ENCODE measurements at regions not wholly inside any gene's neighbourhood (a gene's known extent, or its start where the extent isn't known, plus 50 kb on each side); places are given as distances from the start of the nearest gene placed in this dataset.

- DNase-seq = no peak
Observed at GRCh38 chr20:11304795-11305194, 612.9 kb upstream of the BTBD3 start.

DNA sequence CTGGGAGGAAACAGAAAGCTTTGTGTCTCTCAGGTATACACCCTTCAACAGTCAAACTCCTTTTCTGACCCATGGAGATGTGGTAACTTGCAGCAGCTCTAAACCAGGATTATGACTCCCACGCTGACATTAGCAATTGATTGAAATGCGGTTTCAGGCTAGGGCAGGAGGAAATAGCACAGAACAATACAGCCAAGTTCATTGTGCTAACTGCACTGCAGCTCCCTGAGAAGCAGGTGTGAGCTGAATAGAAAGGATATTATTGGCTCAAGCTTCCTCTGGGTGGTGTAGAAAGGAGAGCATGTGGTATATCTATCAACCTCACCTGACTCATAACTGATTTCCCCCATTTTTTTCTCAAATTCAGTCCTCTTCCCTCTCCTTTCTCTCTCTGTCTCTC, 612.3 kb upstream of the BTBD3 start:
- no peak for DNase-seq

DNA sequence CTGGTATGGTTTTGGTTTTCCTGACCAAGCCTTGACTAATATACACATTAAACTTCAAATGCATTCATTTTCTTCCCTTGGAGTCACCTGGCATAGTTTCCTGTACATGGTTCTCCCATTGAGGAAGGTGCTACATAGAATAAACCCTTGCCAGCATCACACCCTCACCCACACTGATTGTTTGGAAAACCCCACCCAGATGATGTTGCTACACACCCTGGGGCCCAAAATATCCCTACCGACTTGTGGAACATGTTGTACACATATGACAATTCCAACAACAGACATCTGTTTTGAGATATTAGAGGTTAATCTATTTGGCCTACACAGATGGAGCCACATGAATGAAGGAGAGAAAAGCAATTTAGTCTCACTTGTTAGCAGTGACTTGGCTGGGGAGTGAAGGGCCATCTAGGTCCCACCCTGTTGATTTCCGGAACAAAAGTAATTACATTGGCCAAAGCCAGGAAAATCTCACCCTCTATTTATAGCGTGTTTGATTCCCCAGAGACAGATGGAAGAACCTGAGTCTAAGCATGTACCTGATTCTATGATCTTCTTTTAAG, 606.0 kb upstream of the BTBD3 start:
- DNase-seq = no peak

- DNase-seq = no peak
Observed at GRCh38 chr20:11315525-11315924, 602.2 kb upstream of the BTBD3 start.

- no peak for DNase-seq
Observed at GRCh38 chr20:11316244-11316643, 601.4 kb upstream of the BTBD3 start.

DNA sequence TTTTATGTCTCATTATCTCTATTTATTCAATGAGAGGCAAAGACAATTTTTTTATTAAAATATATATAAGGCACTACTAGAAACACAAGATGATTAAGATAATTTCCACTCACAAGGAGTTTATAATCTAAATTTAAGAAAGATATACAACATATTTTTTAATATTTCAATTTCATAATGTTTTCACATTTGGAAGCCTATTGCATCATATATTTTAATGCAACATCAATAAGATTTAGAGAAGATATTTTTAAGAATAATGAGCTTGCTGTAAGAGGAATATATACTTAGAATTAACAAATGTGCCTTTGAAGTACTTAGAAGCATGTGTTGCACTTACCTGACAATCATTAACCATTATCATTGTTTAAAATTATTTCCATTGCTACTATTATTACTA, 597.7 kb upstream of the BTBD3 start:
- DNase-seq = no peak

- DNase-seq = no peak
Observed at GRCh38 chr20:11323816-11324215, 593.9 kb upstream of the BTBD3 start.

DNA sequence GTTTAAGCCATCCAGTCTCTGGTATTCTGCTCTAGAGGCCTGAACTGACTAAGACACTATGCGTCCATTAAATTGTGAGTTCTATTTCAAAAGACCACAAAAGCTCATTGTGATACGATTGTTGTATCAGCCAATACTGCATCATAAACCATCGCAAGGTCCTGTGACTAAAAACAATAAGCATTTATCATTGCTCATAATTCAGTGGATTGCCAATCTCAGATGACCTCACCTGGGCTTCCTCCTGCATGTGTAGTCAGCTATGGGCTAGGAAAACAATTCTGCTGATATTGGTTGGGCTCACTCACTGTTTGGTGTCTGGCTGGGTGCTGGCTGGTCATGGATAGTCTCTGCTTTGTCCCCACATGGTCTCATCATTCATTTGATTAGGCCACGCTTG, 592.7 kb upstream of the BTBD3 start:
- DNase-seq = no peak

- DNase-seq = no peak
Observed at GRCh38 chr20:11328839-11329238, 588.9 kb upstream of the BTBD3 start.

DNA sequence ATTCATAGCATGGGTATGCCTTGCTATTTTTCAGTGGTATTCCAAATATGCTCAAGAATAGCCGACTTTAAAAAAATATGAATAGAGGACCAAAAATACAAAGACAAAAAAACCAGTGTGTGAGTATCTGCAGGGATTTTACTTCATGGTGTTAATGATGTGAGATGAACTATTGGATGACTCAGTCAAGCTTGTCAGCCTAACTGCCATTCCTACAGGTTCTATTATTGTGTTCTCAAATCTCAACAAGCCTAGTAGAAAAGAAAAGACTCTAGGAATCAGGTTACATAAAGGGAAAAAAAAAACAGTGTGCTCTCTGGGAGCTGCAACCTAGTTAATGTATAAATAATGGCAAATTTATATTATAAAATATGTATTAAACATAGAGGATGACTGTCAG, 588.4 kb upstream of the BTBD3 start:
- no peak for DNase-seq

GRCh38 chr20:11331096-11331495, 586.6 kb upstream of the BTBD3 start:
- DNase-seq = no peak

DNA sequence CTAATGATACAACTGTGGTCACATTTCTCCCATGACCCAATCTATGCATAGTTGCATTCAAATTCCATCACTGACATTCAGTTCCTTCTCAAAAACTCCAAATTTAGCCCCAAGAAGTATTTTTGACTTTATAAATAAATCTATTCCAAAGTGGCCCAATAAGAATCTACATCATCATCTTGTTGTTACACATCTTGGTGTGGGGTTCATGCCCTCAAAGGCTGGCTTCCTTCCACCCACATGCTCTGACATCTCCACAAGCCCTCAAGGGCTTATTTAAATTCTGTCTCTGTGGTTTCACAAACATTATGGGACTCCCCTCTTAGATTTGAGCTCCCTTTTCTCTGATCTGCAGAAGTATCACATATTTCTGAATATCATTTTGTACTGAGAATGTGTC, 585.3 kb upstream of the BTBD3 start:
- DNase-seq = no peak

- DNase-seq = no peak
Observed at GRCh38 chr20:11333634-11334033, 584.1 kb upstream of the BTBD3 start.

- DNase-seq = no peak
Observed at GRCh38 chr20:11337361-11338130, 580.1 kb upstream of the BTBD3 start.

- DNase-seq = no peak
Observed at GRCh38 chr20:11338496-11339306, 579.0 kb upstream of the BTBD3 start.

- DNase-seq = no peak
Observed at GRCh38 chr20:11344939-11345338, 572.8 kb upstream of the BTBD3 start.

- no peak for DNase-seq
Observed at GRCh38 chr20:11347738-11348137, 570.0 kb upstream of the BTBD3 start.

GRCh38 chr20:11350126-11351005, 567.3 kb upstream of the BTBD3 start:
- DNase-seq = no peak

GRCh38 chr20:11352041-11352440, 565.7 kb upstream of the BTBD3 start:
- DNase-seq = no peak

- DNase-seq = no peak
Observed at GRCh38 chr20:11354846-11355245, 562.8 kb upstream of the BTBD3 start.

- DNase-seq = no peak
Observed at GRCh38 chr20:11355345-11355744, 562.3 kb upstream of the BTBD3 start.

GRCh38 chr20:11356061-11356460, 561.6 kb upstream of the BTBD3 start:
- DNase-seq = no peak

DNA sequence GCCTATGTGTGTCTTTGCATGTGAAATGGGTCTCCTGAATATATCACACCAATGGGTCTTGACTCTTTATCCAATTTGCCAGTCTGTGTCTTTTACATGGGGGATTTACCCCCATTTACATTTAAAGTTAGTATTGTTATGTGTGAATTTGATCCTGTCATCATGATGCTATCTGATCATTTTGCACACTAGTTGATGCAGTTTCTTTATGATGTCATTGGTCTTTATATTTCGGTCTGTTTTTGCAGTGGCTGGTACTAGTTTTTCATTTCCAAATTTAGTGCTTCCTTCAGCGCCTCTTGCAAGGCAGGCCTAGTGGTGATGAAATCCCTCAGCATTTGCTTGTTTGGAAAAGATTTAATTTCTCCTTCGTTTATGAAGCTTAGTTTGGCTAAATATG, 555.2 kb upstream of the BTBD3 start:
- DNase-seq = no peak

Measured in right kidney (tissue), 1 donor.